Body of pancreas (tissue), 4 donors: ENCODE measurements at regions not wholly inside any gene's neighbourhood (a gene's known extent, or its start where the extent isn't known, plus 50 kb on each side); places are given as distances from the start of the nearest gene placed in this dataset.

Experiments
- ATAC-seq: fragments of 150-250 bp; one replicate; pipeline ENCODE4 v1.9.1; 2016
- DNase-seq, 4 donors: peaks; one replicate each; pipeline ENCODE4 v3.0.0-alpha.2; 2019
- H3K27ac ChIP-seq, 4 donors: fragments of 200-600 bp; sonication (generic); 1 replicate in 3 of 4; 2 replicates in 1 of 4; pipeline versions ENCODE4 v1.5.1 to v1.6.1; 2016 to 2019; ENCODE audit warnings: mild to moderate bottlenecking in 1 of 4, mixed read lengths in 1 of 4, moderate library complexity in 1 of 4
- H3K27me3 ChIP-seq, 2 donors: fragments of 200-600 bp; sonication (generic); one replicate each; pipeline ENCODE4 v1.6.0; 2016; ENCODE audit warnings: mild to moderate bottlenecking in 1 of 2
- H3K36me3 ChIP-seq, 2 donors: fragments of 200-600 bp; sonication (generic); replicated peaks in 1 of 2; 2 replicates each; pipeline ENCODE4 v1.5.1; 2016; ENCODE audit warnings: low read depth in 2 of 2; ENCODE audit not compliant: insufficient read depth in 1 of 2
- H3K4me1 ChIP-seq: fragments of 200-600 bp; sonication (generic); one replicate; pipeline ENCODE4 v1.6.0; 2016
- H3K4me3 ChIP-seq, 2 donors: fragments of 200-600 bp; sonication (generic); 1 replicate in 1 of 2; 2 replicates in 1 of 2; pipeline ENCODE4 v1.5.1; 2016 to 2019
- H3K9me3 ChIP-seq, 3 donors: fragments of 200-600 bp; sonication (generic); 1 replicate in 2 of 3; 2 replicates in 1 of 3; pipeline ENCODE4 v1.5.1; 2016
- CTCF ChIP-seq, 7 experiments: fragments of 450-650 bp in 4 of 7; fragments of 200-600 bp in 3 of 7; sonication (generic) in 3 of 7; IDR thresholded peaks; one replicate each; pipeline ENCODE4 v1.5.1; 2016 to 2019; ENCODE audit warnings: antibody characterized with exemption in 7 of 7
- POLR2A ChIP-seq, 3 donors: fragments of 450-650 bp; IDR thresholded peaks; one replicate each; pipeline ENCODE4 v1.6.1; 2016; ENCODE audit warnings: antibody characterized with exemption in 3 of 3, mild to moderate bottlenecking in 2 of 3
- WGBS, 2 donors: methylation state at CpG; one replicate each; pipeline ENCODE4 v1.1.5; 2017; 5-methylcytosine and 5-hydroxymethylcytosine counted together
- intact Hi-C: fragments of 100-400 bp; cut with DNase I; formaldehyde crosslinking; loops from one replicate; pipeline ENCODE4 v1.15.1; 2023

GRCh38 chr10:120110196-120110595 is 217.7 kb downstream of the SEC23IP start:
- no peak for DNase-seq
- no peak overlapping the region for H3K4me3 ChIP-seq
- H3K27me3 ChIP-seq, result no peaks in the 10 kb centered on the region
- H3K9me3 ChIP-seq, result no peaks in the 10 kb centered on the region
- ATAC-seq, result no peak
- no peak overlapping the region for H3K27ac ChIP-seq
- H3K36me3 ChIP-seq, result no peaks in the 10 kb centered on the region
- TF ChIP-seq POLR2A (IDR thresholded peaks at IDR 0.05) (no peak), CTCF (IDR thresholded peaks at IDR 0.05) (no peak)
- WGBS, 2 donors, result 34 to 36% methylated on average over 1 of the region's 1 CpG
- no peaks in the 10 kb centered on the region for H3K4me1 ChIP-seq
- intact Hi-C loops, result no loop called here

GRCh38 chr10:120111628-120112027 is 219.1 kb downstream of the SEC23IP start:
- H3K27me3 ChIP-seq, result no peaks in the 10 kb centered on the region
- H3K36me3 ChIP-seq, result no peaks in the 10 kb centered on the region
- intact Hi-C loops, result no loop called here
- no peak for DNase-seq
- TF ChIP-seq CTCF (IDR thresholded peaks at IDR 0.05) (no peak), POLR2A (IDR thresholded peaks at IDR 0.05) (no peak)
- no peak overlapping the region for H3K27ac ChIP-seq
- H3K9me3 ChIP-seq, result no peaks in the 10 kb centered on the region
- WGBS, 2 donors, result 35 to 46% methylated on average over 3 of the region's 3 CpGs
- H3K4me3 ChIP-seq, result no peak overlapping the region
- no peak for ATAC-seq
- no peaks in the 10 kb centered on the region for H3K4me1 ChIP-seq

GRCh38 chr10:120112809-120113208 is 220.3 kb downstream of the SEC23IP start:
- intact Hi-C loops, result no loop called here
- DNase-seq, result no peak
- Histone ChIP-seq H3K4me3 (no peak overlapping the region), H3K36me3 (no peaks in the 10 kb centered on the region), H3K4me1 (no peaks in the 10 kb centered on the region), H3K27ac (no peak overlapping the region), H3K27me3 (no peaks in the 10 kb centered on the region), H3K9me3 (no peaks in the 10 kb centered on the region)
- TF ChIP-seq CTCF (IDR thresholded peaks at IDR 0.05), result no peak
- TF ChIP-seq POLR2A (IDR thresholded peaks at IDR 0.05), result no peak
- ATAC-seq, result no peak

GRCh38 chr10:120115959-120116358 is 223.4 kb downstream of the SEC23IP start:
- no peak overlapping the region for H3K27ac ChIP-seq
- intact Hi-C loops, result no loop called here
- no peaks in the 10 kb centered on the region for H3K4me1 ChIP-seq
- TF ChIP-seq CTCF (IDR thresholded peaks at IDR 0.05), result no peak
- TF ChIP-seq POLR2A (IDR thresholded peaks at IDR 0.05), result no peak
- no peaks in the 10 kb centered on the region for H3K36me3 ChIP-seq
- ATAC-seq (no peak), DNase-seq (no peak)
- H3K9me3 ChIP-seq, result no peaks in the 10 kb centered on the region
- 45 to 67% methylated on average over 6 of the region's 6 CpGs for WGBS, 2 donors
- H3K27me3 ChIP-seq, result no peaks in the 10 kb centered on the region
- no peak overlapping the region for H3K4me3 ChIP-seq

- TF ChIP-seq POLR2A (IDR thresholded peaks at IDR 0.05), result no peak
- no peak for TF ChIP-seq CTCF (IDR thresholded peaks at IDR 0.05)
- 84 to 94% methylated on average over 1 of the region's 1 CpG for WGBS, 2 donors
- Histone ChIP-seq H3K36me3 (no peaks in the 10 kb centered on the region), H3K9me3 (no peaks in the 10 kb centered on the region), H3K4me1 (no peaks in the 10 kb centered on the region), H3K27me3 (no peaks in the 10 kb centered on the region), H3K4me3 (no peak overlapping the region), H3K27ac (no peak overlapping the region)
- ATAC-seq (no peak), DNase-seq (no peak)
- intact Hi-C loops, result no loop called here
Measured at GRCh38 chr10:120121768-120122167, 229.2 kb downstream of the SEC23IP start.
